ENCODE measurements at regions not wholly inside any gene's neighbourhood (a gene's known extent, or its start where the extent isn't known, plus 50 kb on each side); places are given as distances from the start of the nearest gene placed in this dataset.
"Not testable (repeated sequence)": the region's sequence is repeated elsewhere in the genome, so short reads cannot be mapped to it uniquely, and the experiment has no call there.

DNA sequence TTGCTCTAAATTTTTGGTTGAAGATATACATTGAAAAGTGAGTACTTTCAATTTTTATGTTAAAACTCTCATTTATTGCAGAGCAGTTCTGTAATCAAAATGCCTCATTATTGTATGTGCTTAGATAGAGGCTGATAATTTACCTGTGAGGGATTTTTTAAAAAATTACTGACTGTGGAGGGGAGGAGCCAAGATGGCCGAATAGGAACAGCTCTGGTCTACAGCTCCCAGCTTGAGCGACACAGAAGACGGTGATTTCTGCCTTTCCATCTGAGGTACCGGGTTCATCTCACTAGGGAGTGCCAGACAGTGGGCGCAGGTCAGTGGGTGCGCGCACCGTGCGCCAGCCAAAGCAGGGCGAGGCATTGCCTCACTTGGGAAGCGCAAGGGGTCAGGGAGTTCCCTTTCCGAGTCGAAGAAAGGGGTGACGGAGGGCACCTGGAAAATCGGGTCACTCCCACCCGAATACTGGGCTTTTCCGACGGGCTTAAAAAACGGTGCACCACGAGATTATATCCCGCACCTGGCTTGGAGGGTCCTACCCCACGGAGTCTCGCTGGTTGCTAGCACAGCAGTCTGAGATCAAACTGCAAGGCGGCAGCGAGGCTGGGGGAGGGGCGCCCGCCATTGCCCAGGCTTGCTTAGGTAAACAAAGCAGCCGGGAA, 89.4 kb downstream of the DDX11 start:
- not testable (repeated sequence) for DNase-seq (ENCODE audit: low read depth)

DNA sequence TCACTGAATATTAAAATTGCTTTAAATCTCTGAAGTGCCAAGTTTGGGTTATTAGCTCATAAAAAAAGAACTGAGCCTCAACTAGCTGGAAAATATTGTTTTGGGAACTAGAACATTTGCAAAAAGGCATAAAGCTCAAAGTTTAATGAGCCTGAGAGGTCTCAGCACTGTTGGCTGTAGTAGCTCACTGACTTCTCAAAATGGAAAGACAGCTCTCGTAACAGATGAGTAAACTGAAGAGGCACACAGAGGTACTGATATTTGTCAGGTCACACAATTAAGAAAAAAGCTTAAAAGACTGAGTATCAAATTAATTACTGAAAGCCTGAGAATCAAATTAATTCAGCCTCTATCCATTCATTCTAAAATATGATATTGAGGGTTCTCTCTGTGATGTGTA, 100.6 kb downstream of the DDX11 start:
- not testable (repeated sequence) for DNase-seq (ENCODE audit: low read depth)

DNA sequence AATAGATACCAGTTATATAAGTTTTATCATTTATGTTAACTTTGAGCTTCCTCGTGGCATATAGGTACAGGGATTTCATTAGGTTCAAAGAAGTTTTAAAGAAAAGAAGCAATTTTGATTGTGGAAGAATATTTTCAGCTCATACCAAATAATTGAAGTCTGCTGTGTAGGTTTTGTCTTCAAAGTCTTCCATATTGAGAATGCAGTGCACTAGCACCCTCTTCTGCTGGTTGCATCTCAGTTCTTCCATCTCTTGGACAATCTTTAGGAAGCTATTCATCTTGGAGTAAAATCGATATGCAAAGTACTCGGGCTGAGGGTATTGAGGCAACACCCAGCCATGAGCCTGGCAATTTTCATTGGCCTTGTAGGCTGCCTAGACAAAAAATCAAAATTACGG, 103.9 kb downstream of the DDX11 start:
- not testable (repeated sequence) for DNase-seq (ENCODE audit: low read depth)

GRCh38 chr12:31178875-31179274, 105.2 kb downstream of the DDX11 start:
- not testable (repeated sequence) for DNase-seq (ENCODE audit: low read depth)

- not testable (repeated sequence) for DNase-seq (ENCODE audit: low read depth)
Observed at GRCh38 chr12:31179627-31180237, 106.1 kb downstream of the DDX11 start.

DNA sequence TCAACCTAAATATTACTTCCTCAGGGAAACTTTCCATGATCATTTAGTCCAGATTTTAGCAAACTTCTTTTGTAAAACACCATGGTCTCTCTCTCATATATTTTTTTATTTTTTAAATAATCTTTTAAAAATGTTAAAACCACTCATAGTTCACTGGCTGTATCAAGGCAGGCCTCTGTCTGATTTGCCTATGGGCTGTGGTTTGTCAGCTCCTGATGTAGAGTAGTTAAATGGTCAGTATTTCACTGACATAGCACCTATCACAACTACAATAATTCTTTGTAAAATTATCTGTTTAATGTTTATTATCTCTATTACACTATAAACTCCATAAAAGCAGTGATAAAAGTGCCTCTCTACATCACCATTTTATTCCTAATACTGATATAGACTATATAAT, 108.9 kb downstream of the DDX11 start:
- DNase-seq (ENCODE audit: low read depth), result not testable (repeated sequence)

GRCh38 chr12:31183107-31183506, 109.4 kb downstream of the DDX11 start:
- not testable (repeated sequence) for DNase-seq (ENCODE audit: low read depth)

DNA sequence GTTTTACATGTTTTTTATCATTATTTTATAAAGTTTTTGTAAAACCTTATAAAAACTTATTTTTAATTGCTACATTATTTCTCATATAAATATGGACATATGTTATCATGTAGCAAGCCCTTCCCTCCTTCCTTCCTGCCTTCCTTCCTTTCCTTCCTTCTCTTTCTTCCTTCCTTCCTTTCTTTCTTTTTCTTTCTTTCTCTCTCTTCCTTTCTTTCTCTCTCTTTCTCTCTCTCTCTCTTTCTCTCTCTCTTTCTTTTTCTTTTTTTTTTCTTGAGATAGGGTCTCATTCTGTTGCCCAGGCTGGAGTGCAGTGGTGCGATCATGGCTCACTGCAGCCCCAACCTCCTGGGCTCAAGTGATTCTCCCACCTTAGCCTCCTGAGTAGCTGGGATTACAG, 110.2 kb downstream of the DDX11 start:
- DNase-seq (ENCODE audit: low read depth), result not testable (repeated sequence)

- DNase-seq (ENCODE audit: low read depth), result not testable (repeated sequence)
Observed at GRCh38 chr12:31184667-31185066, 111.0 kb downstream of the DDX11 start.

DNA sequence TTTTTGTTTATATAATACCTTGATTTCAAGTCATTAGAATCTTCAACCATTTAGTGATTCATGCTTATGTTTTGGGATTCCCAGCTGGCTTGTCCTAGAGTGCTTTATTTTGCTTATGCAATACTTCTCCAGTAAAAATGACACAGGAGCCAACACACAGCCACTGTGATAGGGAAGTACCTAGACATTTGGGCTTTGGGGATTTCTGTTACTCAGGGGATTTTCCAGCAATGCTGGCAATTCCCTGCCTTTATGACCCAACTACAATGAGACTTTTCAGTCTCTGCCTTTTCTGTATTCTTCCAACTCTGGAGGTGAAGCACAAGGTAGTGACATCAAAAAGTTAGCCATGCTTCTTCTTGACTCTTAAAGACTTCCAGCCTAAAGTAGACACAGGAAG, 119.0 kb downstream of the DDX11 start:
- not testable (repeated sequence) for DNase-seq (ENCODE audit: low read depth)

- DNase-seq (ENCODE audit: low read depth), result not testable (repeated sequence)
Observed at GRCh38 chr12:31195620-31196019, 122.0 kb downstream of the DDX11 start.

DNA sequence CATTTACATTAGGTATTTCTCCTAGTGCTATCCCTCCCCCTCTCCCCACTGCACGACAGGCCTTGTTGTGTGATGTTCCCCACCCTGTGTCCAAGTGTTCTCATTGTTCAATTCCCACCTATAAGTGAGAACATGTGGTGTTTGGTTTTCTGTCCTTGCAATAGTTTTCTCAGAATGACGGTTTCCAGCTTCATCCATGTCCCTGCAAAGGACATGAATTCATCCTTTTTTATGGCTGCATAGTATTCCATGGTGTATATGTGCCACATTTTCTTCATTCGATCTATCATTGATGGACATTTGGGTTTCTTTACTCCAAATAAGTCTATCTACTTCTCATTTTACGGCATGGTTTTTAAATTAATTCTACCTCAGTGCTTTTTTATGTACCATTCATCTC, 125.8 kb downstream of the DDX11 start:
- not testable (repeated sequence) for DNase-seq (ENCODE audit: low read depth)

GRCh38 chr12:31201382-31201781, 124.6 kb downstream of the SINHCAF start:
- DNase-seq (ENCODE audit: low read depth), result no peak

- DNase-seq (ENCODE audit: low read depth), result no peak
Observed at GRCh38 chr12:31203261-31203660, 122.7 kb downstream of the SINHCAF start.

DNA sequence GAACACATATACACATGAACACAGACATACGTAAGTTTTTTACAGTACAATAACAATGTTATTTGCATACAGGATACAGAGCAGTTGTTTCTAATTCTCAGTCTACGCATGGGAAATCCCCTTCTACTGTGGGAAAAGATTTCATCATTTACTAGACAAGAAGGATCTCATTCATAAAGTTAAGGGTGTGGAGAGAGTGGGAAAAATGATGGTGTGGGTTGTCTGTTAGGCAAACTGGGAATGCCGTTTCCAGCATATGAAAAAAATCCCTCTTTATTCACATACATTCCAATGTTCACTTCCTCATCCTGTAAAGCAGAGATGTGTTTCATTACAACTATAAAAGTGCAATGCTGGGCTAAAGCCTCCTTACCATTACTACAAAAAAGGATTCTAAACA, 120.9 kb downstream of the SINHCAF start:
- DNase-seq (ENCODE audit: low read depth), result no peak

DNA sequence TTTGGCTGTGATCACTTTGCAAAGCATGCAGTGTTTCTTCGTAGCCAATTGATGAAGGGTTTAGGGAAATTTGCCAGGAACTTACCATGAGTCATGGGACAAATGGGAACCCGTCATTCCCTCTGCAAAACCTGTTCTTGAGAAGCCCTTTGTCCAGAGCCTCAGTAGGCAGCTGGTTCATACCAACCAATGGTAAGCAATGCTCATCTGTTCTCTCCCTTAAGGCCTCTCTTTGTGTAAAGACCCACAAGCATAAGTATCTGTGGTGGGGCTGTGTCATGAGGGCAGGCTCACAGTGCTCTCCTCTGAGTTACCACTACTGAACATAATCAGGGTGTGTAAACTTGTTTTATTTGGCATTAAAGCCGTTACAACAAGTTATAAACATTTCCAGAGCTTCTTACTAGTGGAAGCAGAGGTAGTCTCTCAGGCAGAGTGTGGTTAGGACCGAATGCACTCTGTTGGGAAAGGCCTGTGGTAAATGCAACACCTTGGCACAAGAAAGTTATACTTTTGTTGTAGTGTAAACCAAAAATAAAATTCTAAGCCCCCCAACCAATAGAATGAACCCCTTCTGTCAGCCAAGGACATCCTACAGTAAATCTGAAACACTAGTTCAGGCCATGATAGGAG, 119.8 kb downstream of the SINHCAF start:
- peak; percentile 31 for DNase-seq (ENCODE audit: low read depth)

DNA sequence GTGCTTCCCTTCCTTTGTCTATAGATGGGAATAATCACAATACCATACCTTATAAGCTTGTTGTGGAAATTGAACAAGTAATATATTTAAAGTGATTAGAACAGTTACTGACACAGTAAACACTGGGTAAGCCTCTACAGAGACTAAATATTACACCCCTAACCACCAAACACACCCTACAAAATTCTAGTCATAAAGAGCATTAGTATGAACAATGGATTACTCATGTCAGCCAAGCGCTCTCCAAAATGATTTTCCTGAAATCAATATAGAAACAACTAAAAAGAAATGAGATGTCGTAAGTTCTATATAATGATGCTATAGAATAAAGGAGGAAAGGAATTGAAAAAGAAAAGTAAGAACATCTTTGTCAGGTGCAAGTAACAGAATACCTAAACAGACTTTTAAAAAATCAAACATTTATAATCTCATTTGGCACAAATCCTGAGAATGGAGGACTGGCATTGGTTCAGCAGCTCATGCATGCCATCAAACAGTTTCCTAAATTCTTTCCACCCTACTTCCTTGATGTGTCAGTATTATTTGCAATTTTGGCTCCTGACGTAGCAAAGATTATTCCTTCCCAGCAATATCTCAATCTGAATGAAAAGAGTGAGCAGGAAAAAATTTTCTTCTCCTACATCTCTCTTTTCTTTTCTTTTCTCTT, 118.0 kb downstream of the SINHCAF start:
- DNase-seq (ENCODE audit: low read depth), result no peak

DNA sequence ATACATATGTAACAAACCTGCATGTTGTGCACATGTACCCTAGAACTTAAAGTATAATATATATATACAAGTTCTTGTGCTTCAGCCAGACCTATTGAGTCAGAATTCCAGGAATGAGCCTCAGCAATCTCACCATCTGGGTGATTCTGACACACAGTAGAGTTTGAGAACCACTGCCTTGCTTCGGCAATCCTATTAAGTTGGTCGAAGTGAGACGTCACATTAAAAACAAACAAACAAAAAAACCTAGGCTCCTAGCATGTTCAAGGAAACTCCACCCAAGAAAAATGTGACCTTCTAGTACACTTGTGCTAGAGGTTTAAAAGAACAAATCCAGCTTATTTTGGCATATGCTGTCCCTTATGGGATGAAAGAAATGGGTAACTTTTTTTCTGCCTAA, 115.8 kb downstream of the SINHCAF start:
- no peak for DNase-seq (ENCODE audit: low read depth)

DNA sequence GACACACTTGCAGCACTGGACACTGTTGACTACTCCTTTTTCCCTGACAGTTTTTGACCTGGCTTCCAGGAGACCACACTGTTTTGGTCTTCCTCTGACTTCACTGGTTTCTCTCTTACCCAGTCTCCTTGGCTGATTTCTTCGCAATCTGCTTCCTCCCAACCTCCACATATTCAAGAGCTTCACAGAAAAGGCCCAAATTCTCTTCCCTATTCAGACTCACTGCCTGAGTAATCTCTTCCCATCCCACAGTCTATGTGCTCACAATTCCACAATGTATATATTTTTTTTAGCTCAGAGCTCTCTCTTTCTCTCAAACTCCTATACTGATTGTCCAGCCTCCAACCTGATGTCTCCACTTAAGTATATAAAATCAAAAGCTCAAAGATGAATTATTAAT, 115.4 kb downstream of the SINHCAF start:
- DNase-seq (ENCODE audit: low read depth), result no peak

DNA sequence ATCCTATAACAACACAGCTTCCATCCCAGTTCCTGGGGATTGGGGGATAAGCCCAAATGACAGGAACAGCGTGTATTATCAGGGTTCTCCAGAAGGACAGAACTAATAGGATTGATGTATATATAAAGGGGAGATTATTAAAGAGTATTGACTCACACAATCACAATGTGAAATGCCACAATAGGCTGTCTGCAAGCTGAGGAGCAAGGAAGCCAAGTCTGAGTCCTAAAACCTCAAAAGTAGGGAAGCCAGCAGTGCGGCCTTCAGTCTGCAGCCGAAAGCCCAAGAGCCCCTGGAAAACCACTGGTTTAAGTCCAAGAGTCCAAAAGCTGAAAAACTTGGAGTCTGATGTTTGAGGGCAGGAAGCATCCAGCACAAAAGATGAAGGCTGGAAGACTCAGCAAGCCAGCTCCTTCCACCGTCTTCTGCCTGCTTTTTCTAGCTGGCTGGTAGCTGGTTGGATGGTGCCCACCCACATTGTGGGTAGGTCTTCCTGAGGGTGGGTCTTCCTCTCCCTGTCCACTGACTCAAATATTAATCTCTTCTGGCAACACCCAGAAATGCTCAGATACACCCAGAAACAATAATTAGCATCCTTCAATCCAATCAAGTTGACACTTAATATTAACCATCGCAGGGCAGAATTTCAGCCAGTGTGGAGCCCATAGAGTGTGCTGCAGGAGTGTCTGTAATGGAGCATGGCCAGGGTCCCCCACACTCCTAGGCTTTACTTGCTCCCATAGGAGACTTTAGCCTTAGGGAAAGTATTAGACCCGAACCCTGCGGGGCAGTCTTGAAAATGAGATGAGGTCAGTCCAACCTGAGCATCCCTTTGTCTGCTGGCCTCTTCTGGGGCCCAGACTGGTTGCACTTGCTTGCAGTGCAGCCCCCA, 111.1 kb downstream of the SINHCAF start:
- no peak for DNase-seq (ENCODE audit: low read depth)

DNA sequence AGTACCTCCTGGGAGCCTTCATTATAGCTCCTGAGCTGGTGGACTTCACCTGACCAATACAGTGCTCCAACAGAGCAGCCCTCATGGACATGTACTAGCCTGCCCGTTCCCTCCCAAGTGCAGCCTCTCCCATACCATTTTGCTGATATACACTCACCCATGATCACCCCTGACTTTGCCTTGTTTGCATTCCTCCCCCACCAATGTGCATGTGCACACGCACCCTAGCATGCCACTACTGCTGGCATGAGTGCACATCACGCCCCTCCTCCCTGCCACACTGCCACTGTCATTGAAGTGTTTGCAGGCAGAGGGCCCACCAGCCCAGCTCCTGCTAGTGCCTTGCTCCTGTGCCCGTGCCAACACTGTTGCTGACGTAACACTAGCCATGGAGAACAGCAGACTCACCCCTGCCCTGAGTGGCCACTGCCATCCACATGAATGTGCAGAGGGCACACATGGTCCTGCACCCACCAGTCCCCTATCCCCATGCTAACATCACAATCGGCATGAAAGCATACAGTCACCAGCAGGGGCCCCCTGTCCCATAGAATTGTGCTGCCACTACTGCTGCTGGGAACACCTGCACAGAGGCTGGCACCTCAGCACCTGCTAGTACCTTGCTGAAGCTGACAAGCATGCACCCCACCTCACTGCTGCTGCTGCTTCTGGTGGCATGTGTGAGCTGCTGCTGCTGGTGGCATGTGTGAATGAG, 110.3 kb downstream of the SINHCAF start:
- no peak for DNase-seq (ENCODE audit: low read depth)
